G401 (cell line): ENCODE measurements at regions not wholly inside any gene's neighbourhood (a gene's known extent, or its start where the extent isn't known, plus 50 kb on each side); places are given as distances from the start of the nearest gene placed in this dataset.
A peak's percentile ranks its signal among the peaks of the same experiment; 100 is the strongest.
"Not testable (repeated sequence)": the region's sequence is repeated elsewhere in the genome, so short reads cannot be mapped to it uniquely, and the experiment has no call there.

Source experiments
- DNase-seq: peaks from one replicate; pipeline ENCODE4 v3.0.0-alpha.2; 2015; ENCODE audit warnings: low spot score
- in situ Hi-C: cut with HindIII; loops from 2 replicates; pipeline ENCODE4 v1.10.0; 2016; ENCODE audit warnings: low sequenced_read_pairs, mixed read lengths

GRCh38 chr1:222470252-222470805, 77.6 kb downstream of the HHIPL2 start:
- DNase-seq, in situ Hi-C loops: not testable (repeated sequence)

GRCh38 chr1:222466150-222466865, 81.6 kb downstream of the HHIPL2 start:
- in situ Hi-C loops = no loop called here
- DNase-seq = no peak

GRCh38 chr1:222465211-222466041, 82.5 kb downstream of the HHIPL2 start:
- in situ Hi-C loops = no loop called here
- peak; percentile 84 for DNase-seq

- in situ Hi-C loops = no loop called here
- peak; percentile 60 for DNase-seq
Measured at GRCh38 chr1:222464841-222465210, 83.1 kb downstream of the HHIPL2 start.

GRCh38 chr1:222463059-222463730, 84.7 kb downstream of the HHIPL2 start:
- in situ Hi-C loops = no loop called here
- no peak for DNase-seq

- DNase-seq = no peak
- in situ Hi-C loops = no loop called here
Measured at GRCh38 chr1:222462601-222463000, 85.3 kb downstream of the HHIPL2 start.

GRCh38 chr1:222461941-222462340, 86.0 kb downstream of the HHIPL2 start:
- no peak for DNase-seq
- in situ Hi-C loops = no loop called here

GRCh38 chr1:222459652-222460051, 88.3 kb downstream of the HHIPL2 start:
- in situ Hi-C loops = no loop called here
- DNase-seq = no peak

GRCh38 chr1:222457513-222457912, 90.4 kb downstream of the HHIPL2 start:
- in situ Hi-C loops = no loop called here
- DNase-seq = no peak

GRCh38 chr1:222457084-222457483, 90.8 kb downstream of the HHIPL2 start:
- no peak for DNase-seq
- in situ Hi-C loops = no loop called here

GRCh38 chr1:222455188-222455879, 92.6 kb downstream of the HHIPL2 start:
- in situ Hi-C loops = no loop called here
- DNase-seq = peak; percentile 89

GRCh38 chr1:222454782-222455181, 93.1 kb downstream of the HHIPL2 start:
- in situ Hi-C loops = no loop called here
- no peak for DNase-seq

- in situ Hi-C loops = no loop called here
- no peak for DNase-seq
Measured at GRCh38 chr1:222454186-222454585, 93.7 kb downstream of the HHIPL2 start.

GRCh38 chr1:222452031-222452430, 95.9 kb downstream of the HHIPL2 start:
- in situ Hi-C loops = no loop called here
- no peak for DNase-seq

GRCh38 chr1:222443566-222443965, 104.3 kb downstream of the HHIPL2 start:
- DNase-seq = no peak
- in situ Hi-C loops = no loop called here

- no peak for DNase-seq
- in situ Hi-C loops = no loop called here
Measured at GRCh38 chr1:222441066-222441465, 106.8 kb downstream of the HHIPL2 start.

- in situ Hi-C loops = no loop called here
Measured at GRCh38 chr1:222424826-222425225, 123.1 kb downstream of the HHIPL2 start.

GRCh38 chr1:222421380-222421779, 126.5 kb downstream of the HHIPL2 start:
- DNase-seq = no peak
- in situ Hi-C loops = no loop called here

More at GRCh38 chr1:222424826-222425225, 123.1 kb downstream of the HHIPL2 start:
- no peak for DNase-seq

GRCh38 chr1:222420633-222421032, 127.3 kb downstream of the HHIPL2 start:
- DNase-seq = no peak
- in situ Hi-C loops = no loop called here
